HG03558 (cell line): ENCODE measurements at regions not wholly inside any gene's neighbourhood (a gene's known extent, or its start where the extent isn't known, plus 50 kb on each side); places are given as distances from the start of the nearest gene placed in this dataset.
"Not testable (repeated sequence)": the region's sequence is repeated elsewhere in the genome, so short reads cannot be mapped to it uniquely, and the experiment has no call there.

ENCODE experiments used
- ATAC-seq: cut with Tn5 transposase; IDR thresholded peaks from one replicate; pipeline ENCODE4 v1.9.1; 2021; ENCODE audit warnings: moderate number of reproducible peaks; ENCODE audit not compliant: unreplicated experiment; ENCODE audit errors: extremely low read depth

GRCh38 chr6:91881791-91882190 is 1294.9 kb upstream of the MAP3K7 start:
- ATAC-seq: not testable (repeated sequence)

GRCh38 chr6:91879386-91879995 is 1292.6 kb upstream of the MAP3K7 start:
- ATAC-seq: no peak

GRCh38 chr6:91877994-91878393 is 1291.1 kb upstream of the MAP3K7 start:
- ATAC-seq: no peak

DNA sequence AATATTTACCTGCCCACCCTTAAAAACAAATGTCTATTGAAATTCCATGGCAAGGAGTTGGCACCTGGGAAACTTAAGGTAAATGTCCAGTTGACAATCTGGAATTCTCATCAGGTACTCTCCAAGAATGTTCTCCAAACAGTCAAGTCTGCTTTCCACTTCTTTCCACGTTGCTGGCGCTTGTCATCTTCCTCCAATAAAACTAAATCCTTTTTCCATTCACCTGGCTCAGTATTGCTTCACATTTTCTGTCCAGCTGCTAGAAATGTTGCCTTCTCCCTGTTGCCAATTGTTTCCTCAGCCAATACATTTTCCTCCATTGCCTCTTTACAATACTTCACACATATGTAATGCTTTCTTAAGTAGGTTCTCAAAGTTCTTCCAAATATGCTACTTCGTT is 1288.1 kb upstream of the MAP3K7 start:
- ATAC-seq: no peak

DNA sequence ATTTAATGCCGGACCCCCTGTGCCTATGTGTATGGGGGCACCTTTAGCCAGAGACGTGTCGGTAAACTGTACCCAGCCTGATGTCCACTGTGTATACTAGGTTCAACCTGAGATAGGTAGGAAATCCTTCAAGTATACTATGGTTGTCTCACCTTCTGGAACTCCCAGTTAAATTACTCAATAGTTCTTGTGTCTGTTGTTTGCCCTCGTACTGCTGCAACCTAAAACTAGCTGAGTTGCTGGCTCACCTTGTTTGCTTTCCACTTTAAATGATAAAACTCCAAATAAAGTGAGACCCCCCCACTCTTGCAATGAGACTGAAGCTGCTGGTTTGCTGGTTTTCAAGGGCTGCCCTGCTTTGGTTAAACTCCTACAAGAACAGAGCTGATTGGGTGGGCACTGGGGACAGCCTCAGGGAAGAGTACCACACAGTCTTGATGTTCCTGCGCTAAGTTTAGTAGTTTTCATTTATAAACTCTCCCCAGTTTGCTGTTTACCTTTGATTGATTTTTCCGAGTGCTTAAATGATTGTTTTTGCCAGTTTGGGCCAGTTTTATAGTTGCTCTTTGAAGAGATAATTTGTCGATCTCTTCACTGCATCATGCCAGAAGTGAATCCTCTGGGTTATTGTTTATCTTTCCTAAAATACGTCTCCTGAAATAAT is 1281.8 kb upstream of the MAP3K7 start:
- ATAC-seq: no peak

DNA sequence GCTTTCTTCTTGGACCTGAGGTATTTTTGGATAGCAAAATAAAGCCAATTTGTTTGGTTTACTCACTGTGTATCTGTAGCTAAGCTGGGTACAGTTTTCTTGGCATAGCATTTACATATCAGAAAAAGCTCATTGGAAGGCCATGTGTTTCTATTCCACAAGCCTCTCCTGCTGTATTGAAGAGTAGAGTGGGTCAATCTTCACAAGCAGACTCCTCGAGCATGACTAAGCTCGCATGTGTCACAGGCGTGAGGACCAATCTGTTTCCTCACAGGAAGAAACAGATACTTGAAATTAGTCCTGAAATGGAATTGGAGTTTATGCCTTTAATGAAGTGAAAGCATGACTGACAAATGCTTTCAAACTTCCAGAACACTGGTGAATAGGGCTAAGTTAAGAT is 1279.0 kb upstream of the MAP3K7 start:
- ATAC-seq: no peak

GRCh38 chr6:91864911-91865310 is 1278.0 kb upstream of the MAP3K7 start:
- ATAC-seq: no peak

- ATAC-seq: no peak
These were observed 1273.9 kb upstream of the MAP3K7 start for GRCh38 chr6:91860541-91861335.

DNA sequence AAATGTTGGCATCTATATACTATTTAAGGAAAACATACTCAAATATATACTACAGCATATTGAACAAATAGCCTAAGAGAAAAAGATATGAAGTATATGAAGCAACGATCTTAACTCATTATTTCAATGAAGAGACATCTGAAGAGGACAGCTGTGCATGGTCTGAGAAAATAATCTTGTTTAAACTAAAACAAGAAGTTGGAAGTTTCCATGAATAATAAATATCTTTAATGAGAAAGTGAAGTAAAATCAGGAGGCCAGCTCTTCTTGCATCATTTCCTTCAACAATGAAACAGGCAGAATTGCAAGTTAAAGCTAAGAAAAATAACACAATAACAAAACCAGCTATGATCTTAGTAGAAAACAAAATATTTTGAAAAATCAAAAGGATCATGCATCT is 1265.4 kb upstream of the MAP3K7 start:
- no peak for ATAC-seq

- no peak for ATAC-seq
These were observed 1247.9 kb upstream of the MAP3K7 start for GRCh38 chr6:91834813-91835212.

DNA sequence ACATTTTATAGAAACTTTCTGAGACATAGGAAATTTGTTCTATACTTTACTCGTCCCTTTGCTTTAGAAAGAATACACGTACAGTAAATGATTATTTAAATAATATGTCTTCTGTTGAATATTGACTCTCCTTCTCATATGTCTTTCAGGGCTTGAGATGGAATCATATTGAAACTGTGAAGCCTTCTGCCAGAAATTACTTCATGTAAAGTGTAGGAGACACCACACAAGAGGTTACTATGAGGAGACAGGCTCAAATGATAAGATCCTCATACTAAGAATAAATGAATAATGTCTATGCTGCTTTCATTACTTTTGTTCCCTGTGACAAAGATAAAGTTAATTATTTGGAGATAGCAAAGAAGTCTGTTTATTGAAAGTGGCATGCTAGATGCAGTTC is 1240.3 kb upstream of the MAP3K7 start:
- no peak for ATAC-seq

DNA sequence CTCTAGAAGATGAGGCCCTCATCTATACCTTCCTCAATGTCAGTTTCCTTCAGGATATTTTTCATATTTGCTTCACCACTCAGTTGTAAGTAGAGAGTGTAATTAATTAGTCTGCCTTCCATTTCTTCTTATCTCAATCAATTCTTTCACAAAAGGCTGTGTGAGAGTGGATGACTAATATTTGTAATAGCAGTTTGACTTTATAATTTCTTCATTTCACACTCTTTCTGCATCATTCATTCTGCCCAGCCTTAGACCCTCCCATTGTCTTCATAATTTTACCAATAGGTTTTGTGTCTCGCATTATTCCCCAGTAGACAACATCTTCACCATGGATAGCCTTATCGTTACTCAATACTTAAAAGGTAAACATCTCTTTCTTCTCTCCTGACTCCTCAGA is 1239.3 kb upstream of the MAP3K7 start:
- ATAC-seq: no peak

- ATAC-seq: no peak
These were observed 1237.5 kb upstream of the MAP3K7 start for GRCh38 chr6:91824331-91824730.

DNA sequence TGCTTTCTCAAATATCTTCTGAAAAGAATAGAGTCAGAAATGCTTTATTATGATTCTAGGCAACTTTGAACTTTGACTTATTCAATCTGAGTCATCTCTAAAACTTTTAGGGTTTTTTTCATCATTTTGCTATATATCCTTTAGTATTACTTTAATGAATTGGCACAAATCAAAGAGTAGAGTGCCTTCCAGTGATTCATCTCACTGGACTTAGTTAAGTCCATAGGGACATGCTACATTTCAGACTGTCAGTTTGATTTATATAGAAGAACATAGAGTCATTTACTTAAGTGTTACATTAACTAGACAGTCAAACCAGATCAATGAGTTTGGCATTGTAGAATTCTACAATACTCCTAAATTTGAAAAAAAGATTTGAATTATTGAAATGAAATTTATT is 1235.7 kb upstream of the MAP3K7 start:
- ATAC-seq: no peak

DNA sequence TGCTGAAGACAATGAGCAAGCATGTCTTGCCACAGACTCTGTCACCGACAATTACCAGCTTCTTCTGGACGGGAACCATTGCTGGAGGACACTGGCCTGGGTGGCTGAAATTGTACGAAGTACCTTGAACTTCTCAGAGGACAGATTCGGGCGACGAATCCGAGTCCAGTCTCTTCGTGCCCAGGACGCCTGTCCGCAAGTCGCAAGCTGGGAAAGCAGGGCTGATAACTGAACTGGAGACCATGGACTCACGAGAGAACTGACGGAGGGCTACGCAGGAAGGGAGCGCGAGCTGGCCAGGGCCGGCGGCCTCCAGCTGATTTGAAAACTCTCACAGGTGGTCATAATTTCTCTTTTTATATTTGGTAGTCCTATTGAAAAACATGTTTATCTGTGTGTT is 1229.5 kb upstream of the MAP3K7 start:
- ATAC-seq: no peak

DNA sequence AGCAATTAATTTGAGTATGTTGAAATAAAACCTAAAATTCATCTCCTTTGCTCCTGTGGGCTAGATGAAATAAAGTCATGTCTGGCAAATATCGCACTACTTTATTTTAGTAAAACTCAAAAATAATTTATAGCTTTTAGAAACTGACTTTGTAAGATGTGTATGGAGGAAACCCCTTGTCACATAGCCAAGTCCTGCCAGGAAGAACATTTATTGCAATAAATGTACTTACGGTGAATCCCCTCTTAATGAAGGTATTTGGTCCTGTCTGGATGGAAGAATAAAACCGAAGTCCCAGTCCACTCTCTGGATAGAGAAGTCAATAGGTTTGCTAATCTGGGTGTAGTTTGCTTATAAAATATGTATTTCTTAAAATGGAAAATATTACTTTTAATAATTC is 1226.8 kb upstream of the MAP3K7 start:
- ATAC-seq: no peak

GRCh38 chr6:91812596-91813274 is 1225.9 kb upstream of the MAP3K7 start:
- ATAC-seq: no peak

- ATAC-seq: no peak
These were observed 1218.1 kb upstream of the MAP3K7 start for GRCh38 chr6:91804981-91805380.

- ATAC-seq: no peak
These were observed 1215.6 kb upstream of the MAP3K7 start for GRCh38 chr6:91802431-91802830.

DNA sequence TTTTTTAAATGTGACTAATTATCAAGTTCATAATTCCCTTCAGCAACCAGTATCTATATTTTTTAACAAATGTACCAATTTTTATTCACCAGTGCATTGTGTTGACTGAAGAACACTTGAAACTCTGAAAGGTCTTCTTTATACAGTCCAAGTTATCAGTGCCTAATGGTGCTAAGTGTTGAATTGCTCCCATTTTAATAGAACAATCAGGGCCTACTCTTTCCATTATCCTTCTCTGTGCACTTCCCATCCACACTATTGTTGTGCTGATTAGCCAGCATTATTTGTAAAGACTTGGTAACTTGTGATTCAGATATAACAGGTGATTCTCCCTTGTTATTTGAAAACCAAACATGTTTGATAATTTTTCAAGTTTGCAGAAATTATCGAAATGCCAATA is 1209.7 kb upstream of the MAP3K7 start:
- no peak for ATAC-seq

DNA sequence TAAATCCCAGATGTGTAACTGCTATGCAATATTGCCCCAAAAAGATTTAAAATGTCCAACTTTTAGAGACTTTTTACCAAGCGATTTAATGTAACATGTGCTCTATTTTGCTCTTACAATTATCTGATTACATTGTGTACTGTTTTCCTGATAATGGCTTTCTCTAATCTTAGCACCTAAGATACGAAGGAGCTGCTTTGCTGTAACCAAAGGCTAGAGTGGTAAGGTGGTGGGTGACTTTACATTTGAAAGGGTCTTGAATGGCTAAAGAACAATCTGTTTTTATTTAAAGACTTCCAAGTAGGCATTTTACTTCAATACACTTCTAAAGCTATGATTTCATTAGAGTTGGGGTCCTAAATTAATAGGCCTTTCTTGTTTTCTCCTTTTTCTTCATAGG is 1201.6 kb upstream of the MAP3K7 start:
- no peak for ATAC-seq
